Esophagus muscularis mucosa (tissue), 4 donors: ENCODE measurements at regions not wholly inside any gene's neighbourhood (a gene's known extent, or its start where the extent isn't known, plus 50 kb on each side); places are given as distances from the start of the nearest gene placed in this dataset.

ENCODE experiments used
- DNase-seq: peaks from one replicate; pipeline ENCODE4 v3.0.0-alpha.2; 2017; ENCODE audit errors: extremely low spot score
- H3K27ac ChIP-seq, 4 donors: fragments of 200-600 bp; sonication (generic); replicated peaks in 1 of 4; 1 replicate in 3 of 4; 2 replicates in 1 of 4; pipeline ENCODE4 v1.5.1; 2016 to 2019; ENCODE audit warnings: mild to moderate bottlenecking in 1 of 4
- H3K27me3 ChIP-seq, 4 donors: fragments of 200-600 bp; sonication (generic); one replicate each; pipeline versions ENCODE4 v1.5.1 to v1.6.0; 2016 to 2019
- H3K36me3 ChIP-seq, 4 donors: fragments of 200-600 bp; sonication (generic); one replicate each; pipeline ENCODE4 v1.5.1; 2016 to 2019
- H3K4me1 ChIP-seq, 4 donors: fragments of 200-600 bp; sonication (generic); one replicate each; pipeline ENCODE4 v1.5.1; 2016 to 2019
- H3K4me3 ChIP-seq, 4 donors: fragments of 200-600 bp; sonication (generic); 1 replicate in 2 of 4; 2 replicates in 2 of 4; pipeline ENCODE4 v1.5.1; 2016 to 2019; ENCODE audit warnings: mild to moderate bottlenecking in 4 of 4, moderate library complexity in 1 of 4
- H3K9me3 ChIP-seq, 4 donors: fragments of 200-600 bp; sonication (generic); 1 replicate in 3 of 4; 2 replicates in 1 of 4; pipeline ENCODE4 v1.5.1; 2016 to 2019
- CTCF ChIP-seq, 3 experiments: fragments of 200-600 bp in 2 of 3; fragments of 450-650 bp in 1 of 3; sonication (generic) in 2 of 3; IDR thresholded peaks; one replicate each; pipeline ENCODE4 v1.5.1; 2017 to 2019; ENCODE audit warnings: antibody characterized with exemption in 3 of 3, mild to moderate bottlenecking in 2 of 3, moderate library complexity in 1 of 3
- EP300 ChIP-seq: sonication (generic); formaldehyde crosslinking; IDR thresholded peaks from one replicate; pipeline ENCODE4 v1.6.1; 2017; ENCODE audit warnings: antibody characterized with exemption
- POLR2A ChIP-seq: fragments of 450-650 bp; IDR thresholded peaks from one replicate; pipeline ENCODE4 v1.6.1; 2017; ENCODE audit warnings: antibody characterized with exemption, moderate library complexity, mild to moderate bottlenecking, low read depth
- POLR2AphosphoS5 ChIP-seq, 2 donors: sonication (generic); formaldehyde crosslinking; IDR thresholded peaks; one replicate each; pipeline ENCODE4 v1.6.1; 2017; ENCODE audit warnings: antibody characterized with exemption in 2 of 2
- WGBS: methylation state at CpG from one replicate; pipeline ENCODE4 v1.1.5; 2018; 5-methylcytosine and 5-hydroxymethylcytosine counted together
- intact Hi-C: fragments of 100-400 bp; cut with DNase I; formaldehyde crosslinking; loops from one replicate; pipeline ENCODE4 v1.15.1; 2023

- 69% methylated on average over 2 of the region's 2 CpGs for WGBS
- intact Hi-C loops: no loop called here
- peaks cover 0 to 12% (median 3%) of the 10 kb centered on the region in 4 donors for H3K9me3 ChIP-seq
- no peak overlapping the region for H3K27ac ChIP-seq
- H3K4me3 ChIP-seq: no peak overlapping the region
- no peaks in the 10 kb centered on the region for H3K36me3 ChIP-seq
- H3K27me3 ChIP-seq: no peaks in the 10 kb centered on the region
- H3K4me1 ChIP-seq: no peaks in the 10 kb centered on the region
- DNase-seq: no peak
- TF ChIP-seq CTCF (IDR thresholded peaks at IDR 0.05): no peak
- TF ChIP-seq POLR2AphosphoS5 (IDR thresholded peaks at IDR 0.05): no peak
- no peak for TF ChIP-seq POLR2A
- no peak for TF ChIP-seq EP300
These were observed 443.2 kb downstream of the REEP3 start for GRCh38 chr10:63964406-63964805.

GRCh38 chr10:63965846-63966245 lies 444.6 kb downstream of the REEP3 start:
- H3K27me3 ChIP-seq: no peaks in the 10 kb centered on the region
- no peak overlapping the region for H3K27ac ChIP-seq
- no peak for TF ChIP-seq EP300
- TF ChIP-seq CTCF (IDR thresholded peaks at IDR 0.05): no peak
- TF ChIP-seq POLR2AphosphoS5 (IDR thresholded peaks at IDR 0.05): no peak
- no peak for TF ChIP-seq POLR2A
- intact Hi-C loops: no loop called here
- 46% methylated on average over 4 of the region's 4 CpGs for WGBS
- H3K4me1 ChIP-seq: no peaks in the 10 kb centered on the region
- peaks cover 0 to 12% (median 3%) of the 10 kb centered on the region in 4 donors for H3K9me3 ChIP-seq
- no peaks in the 10 kb centered on the region for H3K36me3 ChIP-seq
- H3K4me3 ChIP-seq: no peak overlapping the region
- DNase-seq: no peak

GRCh38 chr10:63972949-63973827 lies 452.0 kb downstream of the REEP3 start:
- intact Hi-C loops: no loop called here
- H3K27ac ChIP-seq: no peak overlapping the region
- no peaks in the 10 kb centered on the region for H3K36me3 ChIP-seq
- no peaks in the 10 kb centered on the region for H3K4me1 ChIP-seq
- peaks cover 0 to 11% (median 3%) of the 10 kb centered on the region in 4 donors for H3K9me3 ChIP-seq
- TF ChIP-seq CTCF (IDR thresholded peaks at IDR 0.05): no peak
- no peak for TF ChIP-seq POLR2A
- TF ChIP-seq POLR2AphosphoS5 (IDR thresholded peaks at IDR 0.05): no peak
- no peak for TF ChIP-seq EP300
- WGBS: 87% methylated on average over 39 of the region's 51 CpGs
- H3K27me3 ChIP-seq: no peaks in the 10 kb centered on the region
- no peak overlapping the region for H3K4me3 ChIP-seq
- DNase-seq: peak; percentile 89

- intact Hi-C loops: loop anchor here (5.0 kb wide), 1 partner anchor 104 kb away; no protein-coding TSS in a partner anchor
- H3K27me3 ChIP-seq: no peaks in the 10 kb centered on the region
- whole genome bisulfite sequencing: 47% methylated on average over 5 of the region's 5 CpGs
- no peak overlapping the region for H3K27ac ChIP-seq
- H3K4me1 ChIP-seq: no peaks in the 10 kb centered on the region
- H3K4me3 ChIP-seq: no peak overlapping the region
- H3K36me3 ChIP-seq: no peaks in the 10 kb centered on the region
- no peaks in the 10 kb centered on the region for H3K9me3 ChIP-seq
- DNase-seq: peak; percentile 82
- no peak for TF ChIP-seq EP300
- peak in 2 of 3 experiments; percentile 15 to 40 for TF ChIP-seq CTCF (IDR thresholded peaks at IDR 0.05)
- no peak for TF ChIP-seq POLR2AphosphoS5 (IDR thresholded peaks at IDR 0.05)
- TF ChIP-seq POLR2A: no peak
These were observed 455.3 kb downstream of the REEP3 start for GRCh38 chr10:63976538-63976937.
